Body of pancreas (tissue), 4 donors: ENCODE measurements at regions not wholly inside any gene's neighbourhood (a gene's known extent, or its start where the extent isn't known, plus 50 kb on each side); places are given as distances from the start of the nearest gene placed in this dataset.

Experiments
- POLR2A ChIP-seq, 3 donors: fragments of 450-650 bp; IDR thresholded peaks; one replicate each; pipeline ENCODE4 v1.6.1; 2016; ENCODE audit warnings: antibody characterized with exemption in 3 of 3, mild to moderate bottlenecking in 2 of 3
- TF ChIP-seq, protein P1 (sequence below), 7 experiments: fragments of 450-650 bp in 4 of 7; fragments of 200-600 bp in 3 of 7; sonication (generic) in 3 of 7; IDR thresholded peaks; one replicate each; pipeline ENCODE4 v1.5.1; 2016 to 2019; ENCODE audit warnings: antibody characterized with exemption in 7 of 7

DNA sequence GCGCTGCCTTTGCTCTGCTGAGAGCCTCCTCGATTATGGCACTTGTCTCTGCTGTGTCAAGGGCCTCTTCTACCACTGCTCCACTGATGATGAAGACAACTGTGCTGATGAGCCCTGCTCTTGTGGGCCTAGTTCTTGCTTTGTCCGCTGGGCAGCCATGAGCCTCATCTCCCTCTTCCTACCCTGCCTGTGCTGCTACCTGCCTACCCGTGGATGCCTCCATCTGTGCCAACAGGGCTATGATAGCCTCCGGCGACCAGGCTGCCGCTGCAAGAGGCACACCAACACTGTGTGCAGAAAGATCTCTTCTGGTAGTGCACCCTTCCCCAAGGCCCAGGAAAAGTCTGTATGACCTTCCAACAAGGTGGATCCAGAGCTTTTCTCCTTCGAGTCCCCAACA lies 106.8 kb upstream of the VAMP7 start:
- TF ChIP-seq POLR2A (IDR thresholded peaks at IDR 0.05): no peak
- TF ChIP-seq, protein P1, sequence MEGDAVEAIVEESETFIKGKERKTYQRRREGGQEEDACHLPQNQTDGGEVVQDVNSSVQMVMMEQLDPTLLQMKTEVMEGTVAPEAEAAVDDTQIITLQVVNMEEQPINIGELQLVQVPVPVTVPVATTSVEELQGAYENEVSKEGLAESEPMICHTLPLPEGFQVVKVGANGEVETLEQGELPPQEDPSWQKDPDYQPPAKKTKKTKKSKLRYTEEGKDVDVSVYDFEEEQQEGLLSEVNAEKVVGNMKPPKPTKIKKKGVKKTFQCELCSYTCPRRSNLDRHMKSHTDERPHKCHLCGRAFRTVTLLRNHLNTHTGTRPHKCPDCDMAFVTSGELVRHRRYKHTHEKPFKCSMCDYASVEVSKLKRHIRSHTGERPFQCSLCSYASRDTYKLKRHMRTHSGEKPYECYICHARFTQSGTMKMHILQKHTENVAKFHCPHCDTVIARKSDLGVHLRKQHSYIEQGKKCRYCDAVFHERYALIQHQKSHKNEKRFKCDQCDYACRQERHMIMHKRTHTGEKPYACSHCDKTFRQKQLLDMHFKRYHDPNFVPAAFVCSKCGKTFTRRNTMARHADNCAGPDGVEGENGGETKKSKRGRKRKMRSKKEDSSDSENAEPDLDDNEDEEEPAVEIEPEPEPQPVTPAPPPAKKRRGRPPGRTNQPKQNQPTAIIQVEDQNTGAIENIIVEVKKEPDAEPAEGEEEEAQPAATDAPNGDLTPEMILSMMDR (IDR thresholded peaks at IDR 0.05): no peak
